SKM-1 (cell line): ENCODE measurements at regions not wholly inside any gene's neighbourhood (a gene's known extent, or its start where the extent isn't known, plus 50 kb on each side); places are given as distances from the start of the nearest gene placed in this dataset.

ENCODE experiments used
- DNase-seq: peaks from one replicate; lab custom pipeline; 2025; ENCODE audit not compliant: unreplicated experiment; lab: John Stamatoyannopoulos, UW

DNA sequence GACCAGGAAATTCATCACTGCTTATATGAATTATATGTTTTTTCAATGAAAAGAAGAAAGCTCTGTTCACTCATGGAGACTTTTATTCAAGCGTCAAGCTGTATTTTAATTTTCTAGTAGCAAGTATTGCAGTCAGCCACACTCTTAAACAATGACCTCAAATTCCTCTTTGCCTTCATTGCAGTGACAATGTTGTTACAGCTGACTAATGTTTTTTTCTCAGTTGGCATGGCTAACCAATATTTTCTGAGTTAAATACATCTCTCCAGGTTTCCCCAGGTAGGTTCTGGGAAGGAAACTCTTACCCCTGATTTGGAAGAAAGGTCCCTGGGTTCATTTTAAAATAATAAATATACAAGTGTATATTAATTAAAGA lies 241.5 kb downstream of the WDR11 start:
- DNase-seq, result no peak

DNA sequence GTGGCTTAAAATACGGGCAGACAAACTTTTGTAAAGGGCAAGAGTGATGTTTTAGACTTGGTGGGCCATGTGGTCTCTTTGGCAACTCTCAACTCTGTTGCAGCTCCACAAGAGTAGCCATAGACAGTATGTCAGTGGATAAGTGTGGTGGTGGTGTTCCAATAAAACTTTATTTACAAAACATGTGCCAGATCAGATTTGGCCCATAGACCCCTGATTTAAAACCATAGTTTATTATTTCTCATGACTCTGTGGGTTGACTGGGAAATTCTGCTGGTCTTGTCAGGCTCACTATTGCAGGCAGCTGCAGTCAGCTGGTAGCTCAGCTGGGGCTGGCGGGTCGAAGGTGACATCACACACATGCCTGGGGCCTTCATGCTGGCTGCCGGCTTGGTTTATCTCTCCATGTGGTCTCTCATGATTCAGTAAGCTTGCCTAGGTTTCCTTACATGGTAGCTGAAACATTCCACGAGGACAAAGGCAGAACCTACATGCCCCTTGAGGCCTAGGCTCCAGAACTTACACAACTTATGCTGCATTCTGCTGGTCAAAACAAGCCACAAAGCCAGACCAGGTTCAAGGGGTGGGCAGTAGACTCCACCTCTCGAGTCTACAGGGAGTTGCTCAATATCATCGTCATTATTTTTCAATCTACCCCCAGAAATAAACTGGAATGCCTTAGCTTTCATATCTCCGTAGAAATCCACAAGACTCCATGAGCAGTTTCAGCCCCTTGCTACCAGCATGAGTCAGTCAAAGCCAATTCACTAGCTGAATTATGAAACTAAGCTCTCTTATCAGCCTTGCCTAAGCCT lies 245.7 kb downstream of the WDR11 start:
- DNase-seq, result no peak

DNA sequence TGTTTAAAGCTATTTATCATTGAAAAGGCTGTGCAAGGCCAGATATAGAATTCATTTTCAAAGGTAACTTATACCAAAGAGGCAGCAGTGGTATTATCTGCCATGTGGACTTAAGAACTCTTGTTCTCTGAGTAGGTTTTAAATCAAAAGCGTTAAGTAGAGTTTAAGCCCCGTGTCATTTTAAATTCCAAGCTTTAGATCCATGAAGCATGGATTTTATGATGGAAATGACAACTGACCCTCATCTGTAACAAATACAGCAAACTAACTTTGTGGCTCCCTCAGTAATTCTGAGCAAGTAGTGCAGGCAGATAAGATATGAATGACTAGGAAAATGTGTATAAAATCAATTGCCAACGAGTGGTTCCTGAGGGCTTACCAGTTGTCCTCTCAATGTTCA lies 247.0 kb downstream of the WDR11 start:
- DNase-seq, result no peak

DNA sequence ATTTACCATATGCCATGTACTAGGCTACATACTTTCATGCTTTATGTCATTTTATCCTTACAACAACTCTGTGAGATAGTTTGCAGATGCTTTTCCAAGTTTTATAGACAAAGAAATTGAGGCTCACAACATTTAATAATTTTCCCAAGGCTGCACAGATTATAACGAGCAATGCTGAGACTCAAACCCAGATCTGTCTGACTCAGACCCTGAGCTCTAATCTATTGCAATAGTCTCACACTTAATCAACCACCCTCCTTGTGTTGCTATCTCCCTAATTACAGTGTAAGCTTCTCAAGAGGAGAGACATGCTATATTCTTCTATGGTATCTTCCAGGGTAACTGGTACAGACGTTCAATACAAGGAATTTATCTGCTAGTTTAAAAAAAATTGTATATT lies 247.6 kb downstream of the WDR11 start:
- DNase-seq, result no peak

DNA sequence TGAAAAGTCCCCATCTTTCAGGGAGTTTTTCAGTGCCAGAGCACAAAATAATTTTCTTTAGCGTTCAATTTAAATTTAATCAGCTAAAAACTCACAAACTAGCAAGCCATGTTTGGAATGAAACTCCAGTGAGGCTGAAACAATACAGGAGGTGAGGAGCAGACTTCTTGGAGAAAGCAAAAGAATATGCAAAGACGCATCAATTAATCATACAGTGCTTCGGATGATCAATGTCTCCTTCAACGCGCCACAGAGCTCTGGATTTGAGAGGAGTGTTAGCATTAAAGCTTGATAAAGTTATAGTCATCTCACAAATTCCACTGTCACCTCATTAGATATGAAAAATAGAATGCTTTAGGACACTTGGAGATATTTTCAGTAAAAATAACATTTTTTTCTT lies 248.0 kb downstream of the WDR11 start:
- no peak for DNase-seq

DNA sequence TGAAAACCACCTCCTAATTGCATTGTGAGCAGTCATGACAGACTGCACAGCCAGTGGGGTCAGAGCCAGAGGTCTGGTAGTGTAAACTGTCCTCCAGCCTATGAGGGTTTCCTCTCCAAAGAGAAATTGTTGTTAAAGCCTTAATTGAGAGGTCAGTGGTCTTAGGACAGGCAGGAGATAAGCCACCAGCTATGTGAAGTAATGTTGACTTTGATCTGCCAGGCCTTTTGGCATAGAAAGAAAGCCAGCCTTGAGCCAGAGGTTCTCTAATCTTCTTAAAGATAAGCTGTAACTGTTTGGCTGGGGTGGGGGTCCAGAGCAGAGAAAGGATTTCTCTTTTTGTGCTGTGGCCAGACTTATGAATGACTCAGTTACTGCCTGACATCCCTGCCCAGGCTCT lies 248.4 kb downstream of the WDR11 start:
- no peak for DNase-seq

DNA sequence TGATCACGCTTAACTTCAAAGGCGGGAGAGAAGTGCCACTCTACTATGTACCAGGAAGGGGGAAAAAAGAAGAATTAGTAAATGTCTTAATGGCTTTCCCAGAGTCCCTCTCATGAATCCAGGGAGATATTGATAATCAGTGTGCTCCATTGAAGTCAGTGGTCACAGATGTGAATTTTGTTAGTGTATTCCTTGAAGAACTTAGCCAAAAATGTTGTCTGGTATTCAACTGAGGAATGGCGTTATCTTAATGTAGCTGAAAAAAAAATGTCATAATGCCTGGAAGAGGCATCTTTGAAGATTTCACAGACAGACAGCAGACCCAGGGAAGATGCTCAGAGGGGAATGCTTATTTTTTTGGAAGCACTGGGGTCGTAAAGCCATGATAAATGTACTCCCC lies 250.4 kb downstream of the WDR11 start:
- DNase-seq, result no peak

DNA sequence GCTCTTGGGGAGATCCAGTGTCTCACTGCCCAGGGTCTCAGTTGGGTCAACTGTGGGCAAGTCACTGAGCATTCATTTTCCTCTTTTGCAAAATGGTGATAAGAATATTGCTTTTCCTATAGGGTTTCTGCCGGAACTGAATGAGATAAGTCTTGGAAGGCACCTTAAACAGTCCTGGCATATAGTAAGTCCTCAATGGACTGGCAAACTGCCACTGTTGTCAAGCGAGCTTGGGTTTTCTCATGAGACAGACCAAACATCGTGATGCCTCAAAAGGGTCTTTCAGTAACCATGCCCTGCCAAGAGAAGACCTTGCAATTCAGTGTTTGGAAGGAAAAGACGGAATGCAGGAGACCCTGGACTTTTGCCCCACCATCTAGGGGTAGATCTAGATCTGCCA lies 251.5 kb downstream of the WDR11 start:
- no peak for DNase-seq

DNA sequence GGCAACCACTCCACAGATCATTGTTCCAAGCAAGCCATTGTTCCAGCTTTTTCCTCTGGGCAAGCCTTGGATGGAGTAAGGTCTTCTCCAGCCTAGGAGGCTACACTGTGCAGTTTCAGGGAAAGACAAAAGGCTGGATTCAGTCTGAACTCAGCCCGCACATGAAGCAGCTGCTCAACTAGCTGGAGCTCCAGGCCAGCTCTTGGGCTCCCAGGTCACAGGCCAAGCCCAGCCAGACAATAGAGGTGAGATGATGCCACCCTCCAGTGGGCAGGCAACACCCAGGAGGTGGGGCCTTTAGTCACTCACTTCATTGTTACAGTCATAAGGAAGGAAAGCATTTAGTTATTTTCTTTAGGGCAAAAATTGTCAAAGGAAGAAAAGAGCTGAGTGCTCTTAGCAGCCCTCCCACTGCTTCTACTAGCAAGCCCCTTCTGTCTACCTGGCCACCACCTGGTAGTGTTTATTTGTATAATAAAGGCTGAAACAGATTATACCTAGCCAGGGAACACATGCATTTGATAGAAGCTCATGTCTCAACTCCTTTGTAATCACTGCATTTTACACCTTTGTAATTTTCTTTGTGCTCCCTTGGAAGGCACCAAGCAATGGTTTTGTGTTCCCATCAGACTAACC lies 253.4 kb downstream of the WDR11 start:
- DNase-seq, result no peak

DNA sequence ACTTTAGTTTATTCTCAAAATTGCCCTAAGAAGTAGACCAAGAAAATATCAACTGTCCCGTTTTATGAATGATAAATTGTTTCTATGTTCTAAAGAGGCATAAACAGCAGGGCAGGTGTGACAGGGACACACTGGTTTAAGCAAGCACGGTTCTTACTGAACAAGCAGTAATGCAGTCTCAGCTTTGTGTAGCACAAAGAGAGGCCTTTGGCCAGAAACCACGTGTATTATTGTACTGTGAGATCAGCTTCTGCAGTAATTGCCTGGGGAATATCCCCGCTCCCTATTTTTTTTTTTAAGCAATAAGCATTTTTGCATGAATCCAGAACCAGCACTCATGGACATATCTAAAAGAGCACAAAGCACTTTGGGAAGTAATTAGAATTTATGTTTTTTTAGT lies 255.4 kb downstream of the WDR11 start:
- no peak for DNase-seq

DNA sequence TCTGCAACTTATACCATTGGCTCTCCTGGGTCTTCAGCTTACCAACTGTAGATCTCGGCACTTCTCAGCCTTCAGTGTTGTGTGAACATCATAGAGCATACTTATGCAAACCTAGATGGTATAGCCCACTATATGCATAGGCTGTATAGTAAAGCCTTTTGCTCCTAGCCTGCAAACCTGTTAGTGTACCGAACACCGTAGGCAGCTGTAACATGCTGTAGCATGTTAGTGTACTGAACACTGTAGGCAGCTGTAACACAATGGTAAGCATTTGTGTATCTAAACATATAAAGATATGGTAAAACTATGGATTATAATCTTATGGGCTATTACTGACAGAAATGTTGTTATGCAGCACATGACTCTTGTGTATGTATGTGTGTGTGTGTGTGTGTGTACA lies 256.9 kb downstream of the WDR11 start:
- DNase-seq, result no peak

DNA sequence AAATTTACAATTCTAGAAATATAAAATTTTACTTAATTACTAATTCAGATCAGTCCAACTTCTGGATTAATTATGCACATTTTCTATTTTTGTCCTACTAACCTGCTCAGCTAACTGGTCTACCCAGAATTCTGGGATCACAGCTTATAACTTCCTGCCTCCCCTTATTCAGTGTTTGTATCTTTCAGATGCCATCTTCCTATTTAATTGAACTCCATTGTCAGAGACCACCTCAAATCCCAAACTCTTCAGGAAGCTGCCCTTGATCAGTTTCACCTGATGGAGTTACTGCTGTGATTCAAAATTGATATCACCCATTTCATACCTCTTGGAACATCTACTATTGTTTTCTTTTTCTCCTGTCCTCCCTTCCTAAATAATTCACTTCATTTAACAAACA lies 259.2 kb downstream of the WDR11 start:
- no peak for DNase-seq

DNA sequence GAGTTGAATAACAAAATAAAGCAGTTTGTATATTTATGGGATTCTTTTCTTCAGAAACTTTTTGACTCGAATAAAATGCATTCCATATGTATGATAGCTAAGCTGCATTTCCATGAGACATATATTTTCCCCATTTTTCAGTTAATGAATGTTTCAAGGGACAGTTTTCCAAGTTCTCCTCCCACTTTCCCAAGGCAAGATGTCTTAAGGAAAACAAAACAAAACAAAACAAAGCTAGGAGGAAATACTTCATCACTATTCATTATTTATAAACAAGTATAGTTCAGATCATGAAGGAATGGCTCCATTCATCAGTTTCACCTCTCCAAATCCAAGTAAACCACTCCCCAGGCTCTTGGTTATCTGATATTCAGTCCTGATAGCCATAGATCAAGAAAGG lies 261.0 kb downstream of the WDR11 start:
- no peak for DNase-seq

DNA sequence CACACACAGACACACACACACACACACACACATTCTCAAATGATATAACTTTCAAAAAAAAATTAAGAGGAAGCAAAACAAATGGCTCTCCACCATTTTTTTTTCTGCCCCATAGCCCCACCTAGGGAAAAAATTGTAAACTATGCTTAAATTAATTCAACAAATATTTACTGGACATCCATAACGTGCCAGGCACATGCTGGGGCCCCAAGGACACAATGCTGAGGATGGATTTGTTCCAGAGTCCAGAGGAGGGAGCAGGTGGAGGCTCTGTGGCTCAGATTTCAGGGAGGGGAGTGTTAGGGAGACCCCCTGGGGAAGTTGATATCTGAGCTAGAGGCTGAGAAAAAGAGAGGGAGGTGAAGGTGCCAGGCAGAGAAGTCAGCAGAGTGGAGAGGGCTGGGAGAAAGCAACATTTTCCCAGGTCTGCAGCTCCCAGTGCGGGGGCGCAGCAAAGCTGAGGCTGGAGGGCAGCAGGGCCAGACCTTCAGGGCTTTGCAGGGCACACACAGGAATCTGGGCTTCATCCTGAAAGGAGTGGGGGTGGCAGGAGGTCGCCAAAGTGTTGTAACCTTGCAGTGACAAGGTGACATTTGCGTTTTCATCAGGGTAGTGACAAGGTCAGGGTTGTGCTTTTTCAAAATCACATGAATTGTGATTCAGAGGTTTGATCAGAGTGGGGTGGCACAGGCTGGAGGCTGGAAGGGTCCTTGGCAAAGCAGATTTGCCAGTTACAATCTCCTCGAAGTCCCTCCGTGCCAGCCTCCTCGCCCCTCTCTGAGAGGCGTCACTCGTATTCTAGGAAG lies 261.6 kb downstream of the WDR11 start:
- DNase-seq, result no peak

DNA sequence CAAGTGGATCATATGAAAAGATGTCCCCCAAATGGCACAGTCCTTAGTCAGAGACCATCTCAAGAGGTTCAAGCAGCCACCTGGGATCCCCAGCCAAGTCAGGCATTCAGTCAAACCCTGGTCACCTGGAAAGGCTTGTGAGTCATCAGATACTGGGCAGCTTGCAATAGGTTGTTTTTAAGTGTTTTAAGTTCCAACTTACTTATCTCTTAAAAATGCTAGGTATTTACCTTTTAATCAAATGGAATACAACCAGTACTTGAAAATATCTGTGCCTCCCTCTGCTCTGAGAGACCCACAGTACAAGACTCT lies 262.2 kb downstream of the WDR11 start:
- DNase-seq, result no peak

DNA sequence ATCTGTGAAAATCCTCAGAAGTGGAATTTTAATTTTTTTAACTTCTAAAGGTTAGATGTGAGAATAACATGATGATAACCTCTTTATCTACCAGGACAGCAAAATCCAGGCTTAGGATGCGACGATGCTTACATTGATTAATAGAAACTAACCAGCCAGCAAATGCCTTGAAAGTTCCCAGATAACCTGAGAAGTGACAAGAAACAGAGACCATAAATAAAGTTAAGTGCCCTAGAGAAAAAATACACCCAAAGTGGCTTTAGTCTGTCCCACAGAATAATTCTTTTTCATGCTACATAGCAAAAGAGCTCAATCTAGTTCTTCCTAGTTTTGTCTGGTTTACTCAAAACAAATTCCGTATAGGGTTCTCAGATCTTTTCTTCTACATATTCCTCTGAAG lies 262.7 kb downstream of the WDR11 start:
- DNase-seq, result no peak

DNA sequence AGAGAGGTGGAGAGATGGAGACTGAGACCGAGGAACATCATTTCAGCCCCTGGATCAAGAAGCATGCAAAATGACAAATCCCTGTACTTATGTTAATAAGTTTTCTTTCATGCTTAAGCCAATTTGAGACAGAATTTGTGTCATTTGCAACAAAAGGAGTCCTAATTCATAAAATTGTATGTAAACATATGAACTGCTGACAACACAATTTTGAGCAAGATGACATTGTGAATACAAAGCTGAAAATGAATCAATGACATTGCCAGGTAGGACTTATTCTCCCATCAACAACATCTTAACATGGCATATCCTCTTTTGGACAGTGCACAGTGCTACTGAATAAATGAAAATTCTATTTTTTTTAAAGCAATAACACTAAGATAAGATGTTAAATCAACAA lies 264.0 kb downstream of the WDR11 start:
- DNase-seq, result no peak

DNA sequence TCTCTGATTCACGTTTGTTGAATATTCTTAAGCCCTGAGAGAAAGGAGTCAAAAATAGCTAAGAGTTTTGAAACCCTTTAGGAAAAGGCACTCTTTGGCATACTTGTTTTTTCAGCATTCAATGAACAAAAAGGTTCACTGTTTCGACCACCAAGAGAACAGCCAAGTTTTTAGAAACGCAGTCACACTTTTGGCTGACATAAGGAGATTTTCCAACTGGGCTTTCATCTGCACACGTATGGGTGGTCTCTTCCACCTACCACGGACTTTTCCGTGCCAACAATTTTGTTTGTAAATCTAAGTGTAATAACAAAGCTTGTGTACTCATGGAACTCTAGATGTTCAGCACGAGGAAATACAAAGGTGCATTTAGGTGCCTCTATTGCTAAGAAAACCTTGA lies 270.3 kb downstream of the WDR11 start:
- no peak for DNase-seq

DNA sequence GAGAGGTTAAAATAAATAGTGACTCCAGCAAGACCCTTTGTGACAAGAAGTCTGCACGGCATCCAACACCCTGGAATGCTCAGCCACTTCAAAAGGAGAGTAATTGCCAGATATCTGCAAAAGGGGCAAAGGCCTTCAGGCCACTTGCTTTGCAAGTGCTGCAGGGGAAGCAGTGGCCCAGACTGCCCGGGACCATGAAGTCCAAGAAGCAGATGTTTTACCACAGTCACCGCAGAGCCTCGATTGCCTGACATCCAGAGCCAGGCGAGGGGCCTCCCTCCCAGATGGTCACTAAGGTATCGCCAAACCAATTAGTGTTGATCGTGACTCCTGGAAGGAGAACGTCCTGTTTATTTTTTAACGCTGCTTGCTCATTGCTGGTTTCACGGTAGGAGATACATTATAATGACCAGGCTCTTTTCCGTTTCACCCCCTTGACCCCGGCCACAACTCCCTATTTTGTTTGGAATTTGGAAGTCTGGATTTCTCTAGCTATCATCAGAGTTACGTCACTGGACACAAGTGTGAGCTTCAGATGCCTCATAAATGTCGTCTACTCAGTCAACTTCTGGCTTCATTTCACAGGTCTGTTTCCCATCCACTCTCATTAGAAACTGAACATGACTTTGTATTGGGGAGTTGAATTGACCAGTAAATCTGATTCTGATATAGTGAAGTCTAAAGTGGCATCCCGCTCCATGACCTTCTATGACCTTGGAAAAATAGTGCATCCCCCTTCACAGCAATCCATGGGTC lies 276.2 kb downstream of the WDR11 start:
- no peak for DNase-seq

DNA sequence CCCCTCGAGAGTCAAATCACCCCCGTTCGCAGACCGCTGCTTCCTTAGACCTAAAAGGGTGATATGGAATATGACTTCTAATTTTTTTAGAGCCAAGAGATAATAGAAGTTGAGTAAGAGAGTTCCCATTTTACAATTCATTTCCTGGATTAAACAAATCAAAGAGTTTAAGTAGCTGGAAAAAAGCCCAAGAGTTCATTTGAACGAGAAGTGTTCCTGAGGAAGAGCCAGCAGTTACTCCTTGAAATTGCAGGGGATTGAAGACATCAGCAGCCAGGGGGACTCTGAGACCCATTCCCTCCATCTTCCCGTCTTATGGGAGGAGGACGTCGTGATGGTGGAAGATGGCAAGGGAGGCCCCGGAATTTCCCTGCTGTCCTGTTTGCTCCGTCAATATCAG lies 277.0 kb downstream of the WDR11 start:
- DNase-seq, result no peak

DNA sequence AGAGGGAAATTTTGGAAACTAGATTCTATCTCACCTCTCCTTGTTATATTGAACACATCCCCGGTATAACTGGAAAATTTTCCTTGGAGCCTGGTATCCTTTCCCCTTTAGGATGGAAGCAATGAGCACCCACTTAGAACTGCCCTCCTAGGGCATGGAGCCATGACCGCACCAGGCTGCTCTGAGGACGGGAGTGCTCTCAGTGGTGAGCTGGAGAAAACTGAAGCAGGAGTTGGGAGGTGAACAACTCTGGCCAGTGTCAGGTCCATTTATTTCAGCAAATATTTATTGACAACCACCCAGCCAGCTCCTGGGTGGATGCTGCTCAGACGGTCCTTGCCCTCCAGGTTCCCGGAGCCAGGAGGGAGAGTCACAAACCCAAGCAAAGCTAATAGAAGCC lies 278.1 kb downstream of the WDR11 start:
- no peak for DNase-seq

DNA sequence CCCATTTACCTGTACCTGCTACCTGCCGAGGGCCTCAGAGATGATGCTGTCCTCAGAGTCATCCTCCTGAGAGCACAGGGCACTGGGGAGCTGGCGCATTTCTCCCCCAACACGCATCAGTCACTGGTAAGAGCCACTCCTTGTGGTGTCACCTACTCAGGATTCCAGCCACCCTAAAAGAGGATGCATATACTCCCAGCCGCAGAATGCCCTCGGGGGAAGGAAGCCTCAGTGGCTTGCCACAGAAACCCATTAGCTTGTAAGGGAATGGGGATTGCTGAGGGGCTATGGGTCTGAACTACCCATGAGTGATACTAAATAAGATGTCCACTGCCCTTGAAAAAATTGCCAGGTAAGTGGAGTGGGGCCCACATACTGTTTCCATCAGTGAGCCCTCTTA lies 279.2 kb downstream of the WDR11 start:
- DNase-seq, result no peak
